Gastroesophageal sphincter (tissue), 4 donors: ENCODE measurements at regions not wholly inside any gene's neighbourhood (a gene's known extent, or its start where the extent isn't known, plus 50 kb on each side); places are given as distances from the start of the nearest gene placed in this dataset.
A peak's percentile ranks its signal among the peaks of the same experiment; 100 is the strongest.

ENCODE experiments used
- ATAC-seq: fragments of 150-250 bp; one replicate; pipeline ENCODE4 v1.9.1; 2016; ENCODE audit warnings: mild to moderate bottlenecking, moderate library complexity
- H3K27ac ChIP-seq, 4 donors: fragments of 200-600 bp; sonication (generic) in 3 of 4; 1 replicate in 3 of 4; 2 replicates in 1 of 4; pipeline ENCODE4 v1.5.1; 2016 to 2019
- H3K27me3 ChIP-seq: fragments of 200-600 bp; sonication (generic); one replicate; pipeline ENCODE4 v1.5.1; 2019
- H3K36me3 ChIP-seq, 2 donors: fragments of 200-600 bp; sonication (generic); one replicate each; pipeline ENCODE4 v1.5.1; 2019; ENCODE audit warnings: control low read depth in 1 of 2
- H3K4me1 ChIP-seq, 3 donors: fragments of 200-600 bp; sonication (generic); 1 replicate in 2 of 3; 2 replicates in 1 of 3; pipeline ENCODE4 v1.5.1; 2016 to 2019; ENCODE audit warnings: control low read depth in 2 of 3
- H3K4me3 ChIP-seq, 2 donors: fragments of 200-600 bp; sonication (generic); one replicate each; pipeline ENCODE4 v1.5.1; 2019; ENCODE audit warnings: mild to moderate bottlenecking in 1 of 2, moderate library complexity in 1 of 2
- H3K9me3 ChIP-seq, 3 donors: fragments of 200-600 bp; sonication (generic); one replicate each; pipeline ENCODE4 v1.5.1; 2017 to 2019; ENCODE audit warnings: control low read depth in 2 of 3
- EP300 ChIP-seq: sonication (generic); formaldehyde crosslinking; IDR thresholded peaks from one replicate; pipeline ENCODE4 v1.6.1; 2017; ENCODE audit warnings: antibody characterized with exemption, mild to moderate bottlenecking
- POLR2A ChIP-seq, 2 donors: fragments of 450-650 bp; IDR thresholded peaks; one replicate each; pipeline ENCODE4 v1.6.1; 2017; ENCODE audit warnings: antibody characterized with exemption in 2 of 2, mild to moderate bottlenecking in 2 of 2, moderate library complexity in 1 of 2
- POLR2AphosphoS5 ChIP-seq: sonication (generic); formaldehyde crosslinking; IDR thresholded peaks from one replicate; pipeline ENCODE4 v1.6.1; 2017; ENCODE audit warnings: antibody characterized with exemption
- WGBS, 2 donors: methylation state at CpG; one replicate each; pipeline ENCODE4 v1.1.5; 2018; ENCODE audit warnings: low coverage in 1 of 2; 5-methylcytosine and 5-hydroxymethylcytosine counted together
- TF ChIP-seq, protein P1 (sequence below), 4 experiments: fragments of 200-600 bp in 2 of 4; fragments of 450-650 bp in 2 of 4; sonication (generic) in 1 of 4; IDR thresholded peaks; one replicate each; pipeline ENCODE4 v1.5.1; 2017 to 2019; ENCODE audit warnings: antibody characterized with exemption in 4 of 4, mild to moderate bottlenecking in 2 of 4, moderate library complexity in 2 of 4

DNA sequence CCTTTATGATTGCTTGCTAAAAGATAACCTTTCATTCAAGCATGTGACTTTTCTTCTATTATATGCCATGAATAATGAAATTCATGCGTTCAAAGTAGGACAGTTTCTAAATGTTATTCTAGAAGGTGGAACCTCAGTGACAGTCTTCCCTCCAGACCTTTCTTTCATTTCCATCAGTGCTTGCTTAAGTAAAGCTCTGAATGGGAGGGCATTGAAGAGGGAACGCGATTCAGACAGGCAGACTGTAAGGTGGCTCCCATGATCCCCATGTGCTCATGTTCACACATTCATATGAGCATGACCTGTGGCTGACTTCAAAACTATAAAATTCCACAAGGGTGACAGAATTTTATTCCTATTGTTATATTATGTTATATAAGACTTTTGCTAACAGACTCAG is 1367.3 kb upstream of the IGFBP7 start:
- Histone ChIP-seq H3K27me3 (no peaks in the 10 kb centered on the region), H3K4me1 (no peaks in the 10 kb centered on the region), H3K36me3 (no peaks in the 10 kb centered on the region), H3K27ac (no peak overlapping the region), H3K9me3 (no peaks in the 10 kb centered on the region), H3K4me3 (no peak overlapping the region)
- TF ChIP-seq POLR2A (IDR thresholded peaks at IDR 0.05) (no peak), POLR2AphosphoS5 (no peak)
- TF ChIP-seq, protein P1, sequence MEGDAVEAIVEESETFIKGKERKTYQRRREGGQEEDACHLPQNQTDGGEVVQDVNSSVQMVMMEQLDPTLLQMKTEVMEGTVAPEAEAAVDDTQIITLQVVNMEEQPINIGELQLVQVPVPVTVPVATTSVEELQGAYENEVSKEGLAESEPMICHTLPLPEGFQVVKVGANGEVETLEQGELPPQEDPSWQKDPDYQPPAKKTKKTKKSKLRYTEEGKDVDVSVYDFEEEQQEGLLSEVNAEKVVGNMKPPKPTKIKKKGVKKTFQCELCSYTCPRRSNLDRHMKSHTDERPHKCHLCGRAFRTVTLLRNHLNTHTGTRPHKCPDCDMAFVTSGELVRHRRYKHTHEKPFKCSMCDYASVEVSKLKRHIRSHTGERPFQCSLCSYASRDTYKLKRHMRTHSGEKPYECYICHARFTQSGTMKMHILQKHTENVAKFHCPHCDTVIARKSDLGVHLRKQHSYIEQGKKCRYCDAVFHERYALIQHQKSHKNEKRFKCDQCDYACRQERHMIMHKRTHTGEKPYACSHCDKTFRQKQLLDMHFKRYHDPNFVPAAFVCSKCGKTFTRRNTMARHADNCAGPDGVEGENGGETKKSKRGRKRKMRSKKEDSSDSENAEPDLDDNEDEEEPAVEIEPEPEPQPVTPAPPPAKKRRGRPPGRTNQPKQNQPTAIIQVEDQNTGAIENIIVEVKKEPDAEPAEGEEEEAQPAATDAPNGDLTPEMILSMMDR (IDR thresholded peaks at IDR 0.05), result no peak
- WGBS, 2 donors, result 91 to 97% methylated on average over 3 of the region's 3 CpGs
- ATAC-seq, result no peak

DNA sequence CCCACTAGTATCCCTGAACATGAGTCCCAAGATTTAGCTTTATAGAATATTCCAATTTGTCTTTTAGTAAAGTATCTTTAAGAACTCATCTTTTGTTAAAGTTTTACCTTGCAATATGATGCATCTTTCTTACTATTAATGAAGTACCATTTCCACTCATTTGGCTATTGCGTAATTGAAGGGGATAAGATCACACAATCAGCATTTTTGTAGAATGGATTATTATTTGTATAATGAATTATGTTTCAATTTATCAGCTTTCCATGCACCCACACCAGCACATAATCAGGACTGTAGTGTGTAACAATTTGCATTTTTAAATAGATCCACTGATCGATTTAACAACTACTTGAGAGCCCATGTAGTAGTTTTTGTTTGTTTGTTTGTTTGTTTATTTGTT is 1364.9 kb upstream of the IGFBP7 start:
- Histone ChIP-seq H3K4me3 (no peak overlapping the region), H3K4me1 (no peaks in the 10 kb centered on the region), H3K27me3 (no peaks in the 10 kb centered on the region), H3K9me3 (no peaks in the 10 kb centered on the region), H3K36me3 (no peaks in the 10 kb centered on the region), H3K27ac (no peak overlapping the region)
- TF ChIP-seq POLR2AphosphoS5 (no peak), EP300 (no peak)
- TF ChIP-seq, protein P1 (IDR thresholded peaks at IDR 0.05), result no peak
- WGBS, 2 donors, result 86 to 100% methylated on average over 1 to 2 of the region's 2 CpGs
- ATAC-seq, result no peak

DNA sequence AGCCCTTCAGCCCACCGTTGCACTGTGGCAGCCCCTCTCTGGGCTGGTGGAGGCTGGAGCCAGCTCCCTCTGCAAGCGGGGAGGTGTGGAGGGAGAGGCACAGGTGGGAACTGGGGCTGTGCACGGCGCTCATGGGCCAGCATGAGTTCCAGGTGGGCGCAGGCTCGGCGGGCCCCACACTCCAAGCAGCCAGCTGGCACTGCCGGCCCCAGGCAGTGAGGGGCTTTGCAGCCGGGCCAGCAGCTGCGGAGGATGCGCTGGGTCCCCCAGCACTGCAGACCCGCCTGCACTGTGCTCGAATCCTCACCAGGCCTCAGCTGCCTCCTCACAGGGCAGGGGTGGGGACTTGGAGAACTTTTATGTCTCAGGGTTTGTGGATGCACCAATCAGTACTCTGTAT is 1354.8 kb upstream of the IGFBP7 start:
- H3K4me1 ChIP-seq, result no peaks in the 10 kb centered on the region
- H3K27ac ChIP-seq, result no peak overlapping the region
- 40% methylated on average over 1 of the region's 13 CpGs; no CpG with 5 or more reads in 1 of the 2 donors for WGBS, 2 donors
- H3K4me3 ChIP-seq, result no peak overlapping the region
- no peaks in the 10 kb centered on the region for H3K27me3 ChIP-seq
- ATAC-seq, result no peak
- TF ChIP-seq POLR2A (IDR thresholded peaks at IDR 0.05) (no peak), POLR2AphosphoS5 (no peak), EP300 (no peak)
- TF ChIP-seq, protein P1 (IDR thresholded peaks at IDR 0.05), result no peak
- no peaks in the 10 kb centered on the region for H3K36me3 ChIP-seq
- peaks cover 0 to 15% (median 0%) of the 10 kb centered on the region in 3 donors for H3K9me3 ChIP-seq

DNA sequence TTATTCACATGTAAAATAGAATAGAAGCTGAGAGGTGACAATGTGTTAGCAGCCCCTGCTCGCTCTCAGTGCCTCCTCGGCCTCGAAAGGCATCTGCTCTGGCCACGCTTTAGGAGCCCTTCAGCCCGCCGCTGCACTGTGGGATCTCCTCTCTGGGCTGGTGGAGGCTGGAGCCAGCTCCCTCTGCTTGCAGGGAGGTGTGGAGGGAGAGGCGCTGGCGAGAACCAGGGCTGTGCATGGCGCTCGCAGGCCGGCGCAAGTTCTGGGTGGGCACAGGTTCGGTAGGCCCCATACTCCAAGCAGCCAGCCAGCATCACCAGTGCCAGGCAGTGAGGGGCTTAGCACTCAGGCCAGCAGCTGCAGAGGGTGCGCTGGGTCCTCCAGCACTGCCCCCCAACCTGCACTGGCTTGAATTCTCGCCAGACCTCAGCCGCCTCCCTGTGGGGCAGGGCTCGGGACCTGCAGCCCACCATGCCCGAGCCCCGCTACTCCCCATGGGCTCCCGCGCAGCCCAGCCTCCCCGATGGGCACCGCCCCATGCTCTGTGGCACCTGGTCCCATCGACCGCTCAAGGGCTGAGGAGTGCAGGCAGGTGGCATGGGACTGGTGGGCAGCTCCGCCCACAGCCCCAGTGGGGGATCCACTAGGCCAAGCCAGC is 1346.7 kb upstream of the IGFBP7 start:
- ATAC-seq, result peak; percentile 31
- Histone ChIP-seq H3K36me3 (no peaks in the 10 kb centered on the region), H3K4me3 (no peak overlapping the region), H3K9me3 (no peaks in the 10 kb centered on the region), H3K27me3 (no peaks in the 10 kb centered on the region), H3K27ac (no peak overlapping the region), H3K4me1 (no peaks in the 10 kb centered on the region)
- TF ChIP-seq POLR2AphosphoS5 (no peak), EP300 (no peak), POLR2A (IDR thresholded peaks at IDR 0.05) (no peak)
- TF ChIP-seq, protein P1 (IDR thresholded peaks at IDR 0.05), result no peak
- WGBS, 2 donors, result no CpG with 5 or more reads among the region's 26 CpGs

DNA sequence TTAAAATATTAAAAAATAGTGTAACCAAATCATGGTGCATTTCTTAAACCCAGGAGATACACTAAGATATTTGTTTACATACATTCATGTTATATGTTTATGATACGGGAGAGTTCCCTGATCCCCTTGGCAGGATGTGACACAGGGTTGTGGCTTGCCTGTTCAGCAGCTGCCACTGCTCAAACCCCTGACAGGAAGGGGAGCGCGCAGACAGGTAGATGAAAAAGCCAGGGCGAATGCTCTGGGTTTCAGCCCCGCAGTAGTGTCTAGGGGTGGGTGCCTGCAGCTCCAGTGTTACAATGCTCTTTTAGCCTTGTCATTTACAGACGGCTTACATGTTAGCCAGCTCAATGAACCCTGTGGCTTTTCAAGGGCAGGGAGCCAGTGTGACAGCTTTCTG is 1343.8 kb upstream of the IGFBP7 start:
- no peak for ATAC-seq
- TF ChIP-seq, protein P1 (IDR thresholded peaks at IDR 0.05), result no peak
- TF ChIP-seq EP300 (no peak), POLR2AphosphoS5 (no peak)
- Histone ChIP-seq H3K4me3 (no peak overlapping the region), H3K36me3 (no peaks in the 10 kb centered on the region), H3K27me3 (no peaks in the 10 kb centered on the region), H3K4me1 (no peaks in the 10 kb centered on the region), H3K9me3 (no peaks in the 10 kb centered on the region), H3K27ac (no peak overlapping the region)
- 60 to 61% methylated on average over 6 of the region's 6 CpGs for WGBS, 2 donors
